DMS53 (cell line): ENCODE measurements at regions not wholly inside any gene's neighbourhood (a gene's known extent, or its start where the extent isn't known, plus 50 kb on each side); places are given as distances from the start of the nearest gene placed in this dataset.
"Not testable (repeated sequence)": the region's sequence is repeated elsewhere in the genome, so short reads cannot be mapped to it uniquely, and the experiment has no call there.

ENCODE experiments used
- DNase-seq: peaks from one replicate; lab custom pipeline; 2025; lab: John Stamatoyannopoulos, UW

GRCh38 chr18:78788161-78788560, 191.5 kb upstream of the SALL3 start:
- DNase-seq = no peak

- no peak for DNase-seq
Observed at GRCh38 chr18:78789850-78790249, 189.8 kb upstream of the SALL3 start.

GRCh38 chr18:78790511-78790910, 189.1 kb upstream of the SALL3 start:
- no peak for DNase-seq

GRCh38 chr18:78790960-78791359, 188.7 kb upstream of the SALL3 start:
- no peak for DNase-seq

GRCh38 chr18:78792094-78792493, 187.5 kb upstream of the SALL3 start:
- DNase-seq = no peak

GRCh38 chr18:78792736-78793135, 186.9 kb upstream of the SALL3 start:
- DNase-seq = no peak

GRCh38 chr18:78793313-78794070, 186.1 kb upstream of the SALL3 start:
- DNase-seq = no peak

GRCh38 chr18:78794071-78794430, 185.6 kb upstream of the SALL3 start:
- no peak for DNase-seq

GRCh38 chr18:78796693-78797455, 182.7 kb upstream of the SALL3 start:
- DNase-seq = no peak

- no peak for DNase-seq
Observed at GRCh38 chr18:78797499-78797898, 182.1 kb upstream of the SALL3 start.

GRCh38 chr18:78798402-78799175, 181.0 kb upstream of the SALL3 start:
- no peak for DNase-seq

- DNase-seq = no peak
Observed at GRCh38 chr18:78799382-78800089, 180.1 kb upstream of the SALL3 start.

GRCh38 chr18:78800102-78800851, 179.3 kb upstream of the SALL3 start:
- DNase-seq = not testable (repeated sequence)

GRCh38 chr18:78801011-78801410, 178.6 kb upstream of the SALL3 start:
- DNase-seq = no peak

- DNase-seq = no peak
Observed at GRCh38 chr18:78803104-78803503, 176.5 kb upstream of the SALL3 start.

GRCh38 chr18:78804206-78805030, 175.2 kb upstream of the SALL3 start:
- DNase-seq = no peak

GRCh38 chr18:78805840-78806239, 173.8 kb upstream of the SALL3 start:
- DNase-seq = no peak

GRCh38 chr18:78807668-78808067, 171.9 kb upstream of the SALL3 start:
- DNase-seq = no peak

GRCh38 chr18:78809845-78810244, 169.8 kb upstream of the SALL3 start:
- DNase-seq = no peak

- DNase-seq = no peak
Observed at GRCh38 chr18:78810706-78811105, 168.9 kb upstream of the SALL3 start.

- DNase-seq = no peak
Observed at GRCh38 chr18:78812067-78812466, 167.6 kb upstream of the SALL3 start.
